Spleen (tissue), 7 donors: ENCODE measurements at regions not wholly inside any gene's neighbourhood (a gene's known extent, or its start where the extent isn't known, plus 50 kb on each side); places are given as distances from the start of the nearest gene placed in this dataset.

Source experiments
- CTCF ChIP-seq, 11 experiments: fragments of 200-600 bp in 7 of 11; fragments of 450-650 bp in 4 of 11; sonication (generic) in 4 of 11; IDR thresholded peaks in 8 of 11; conservative IDR thresholded peaks in 3 of 11; 1 replicate in 7 of 11; 2 replicates in 4 of 11; pipeline versions ENCODE4 v1.4.0 to v1.8.0; 2016 to 2021; ENCODE audit warnings: antibody characterized with exemption in 11 of 11, inconsistent platforms in 4 of 11, mild to moderate bottlenecking in 1 of 11
- POLR2A ChIP-seq, 3 donors: fragments of 450-650 bp; IDR thresholded peaks; one replicate each; pipeline ENCODE4 v1.5.1; 2017; ENCODE audit warnings: antibody characterized with exemption in 3 of 3, mild to moderate bottlenecking in 1 of 3
- donor health status: DM: no; HTN: no; CAD: no; lungs with moderate emphysema.
- donor health status: DM: no; HTN: no; CAD: no.
- donor health status: DM: no; HTN: no; CAD: no.

- no peak for TF ChIP-seq CTCF (IDR thresholded peaks at IDR 0.05 in 8 of 11, conservative IDR thresholded peaks at IDR 0.05 in 3 of 11)
- TF ChIP-seq POLR2A (IDR thresholded peaks at IDR 0.05): no peak
These were observed 139.1 kb upstream of the ERCC6L2 start for GRCh38 chr9:95736370-95736769.
